IMR-90 (cell line): ENCODE measurements at regions not wholly inside any gene's neighbourhood (a gene's known extent, or its start where the extent isn't known, plus 50 kb on each side); places are given as distances from the start of the nearest gene placed in this dataset.

ENCODE experiments used
- ATAC-seq: fragments of 200-7000 bp; cut with Tn5 transposase; 2 replicates; pipeline ENCODE4 v1.9.1; 2020; ENCODE audit warnings: low read depth, mild to moderate bottlenecking, moderate library complexity
- BruUV-seq: library from RNA; stranded (reverse); fragments of 400-500 nt; replicated peaks from 2 replicates; lab custom pipeline; 2021; lab: Mats Ljungman, UMichigan
- CTCF ChIA-PET: fragments of 300-600 bp; formaldehyde crosslinking; extraction: SDS; loops from one replicate; lab custom pipeline; 2021; ENCODE audit warnings: antibody characterized with exemption; lab: Yijun Ruan, JAX
- POLR2A ChIA-PET: fragments of 300-600 bp; sonication (Branson Sonifier 250); formaldehyde crosslinking; loops from one replicate; lab custom pipeline; 2022; ENCODE audit warnings: antibody characterized with exemption; ENCODE audit not compliant: unreplicated experiment; lab: Charles Lee
- DNase-seq: peaks from one replicate; pipeline ENCODE4 v3.0.0; 2013
- H2AFZ ChIP-seq: replicated peaks from 2 replicates; pipeline ENCODE3; 2013; ENCODE audit warnings: low read length, mild to moderate bottlenecking; ENCODE audit not compliant: poor library complexity
- H2AK5ac ChIP-seq: 2 replicates; pipeline ENCODE4 v1.6.1; 2013; ENCODE audit warnings: low read depth, low read length, inconsistent platforms
- H2AK9ac ChIP-seq: replicated peaks from 2 replicates; pipeline ENCODE3; 2013; ENCODE audit warnings: mild to moderate bottlenecking, low read depth, low read length, moderate library complexity; ENCODE audit not compliant: poor library complexity
- H2BK120ac ChIP-seq: 2 replicates; pipeline ENCODE4 v1.6.1; 2013; ENCODE audit warnings: low read depth, low read length, inconsistent platforms
- H2BK15ac ChIP-seq: 3 replicates; pipeline ENCODE4 v1.6.1; 2013; ENCODE audit warnings: low read depth, low read length, inconsistent platforms
- H2BK20ac ChIP-seq: 2 replicates; pipeline ENCODE4 v1.6.1; 2013; ENCODE audit warnings: low read depth, mild to moderate bottlenecking, inconsistent platforms, low read length, moderate library complexity
- H2BK5ac ChIP-seq: 2 replicates; pipeline ENCODE4 v1.6.1; 2013; ENCODE audit warnings: mild to moderate bottlenecking, low read depth, low read length, inconsistent platforms; ENCODE audit not compliant: poor library complexity, severe bottlenecking
- H3K14ac ChIP-seq: replicated peaks from 2 replicates; pipeline ENCODE4 v1.6.1; 2013; ENCODE audit warnings: low read depth, low read length, inconsistent platforms
- H3K18ac ChIP-seq: 2 replicates; pipeline ENCODE4 v1.6.1; 2013; ENCODE audit warnings: low read depth, low read length, control low read depth
- H3K23ac ChIP-seq: 2 replicates; pipeline ENCODE4 v1.6.1; 2013; ENCODE audit warnings: low read depth, low read length, inconsistent platforms
- H3K27ac ChIP-seq: 2 replicates; pipeline ENCODE4 v1.5.1; 2013; ENCODE audit warnings: mild to moderate bottlenecking, control low read depth, low read length; ENCODE audit not compliant: insufficient read depth
- H3K27me3 ChIP-seq: 2 replicates; pipeline ENCODE4 v1.6.1; 2013; ENCODE audit warnings: low read length; ENCODE audit not compliant: control insufficient read depth, insufficient read depth
- H3K36me3 ChIP-seq: 2 replicates; pipeline ENCODE4 v1.6.1; 2013; ENCODE audit warnings: low read length, mixed read lengths; ENCODE audit not compliant: control insufficient read depth, insufficient read depth
- H3K4ac ChIP-seq: 2 replicates; pipeline ENCODE4 v1.6.1; 2013; ENCODE audit warnings: low read depth, low read length, inconsistent platforms
- H3K4me1 ChIP-seq: 2 replicates; pipeline ENCODE4 v1.6.1; 2013; ENCODE audit warnings: low read length, mixed read lengths; ENCODE audit not compliant: control insufficient read depth, insufficient read depth
- H3K4me2 ChIP-seq: 2 replicates; pipeline ENCODE4 v1.6.1; 2013; ENCODE audit warnings: low read depth, mild to moderate bottlenecking, control low read depth, low read length, moderate library complexity
- H3K4me3 ChIP-seq: 2 replicates; pipeline ENCODE4 v1.5.1; 2013; ENCODE audit warnings: low read depth, mild to moderate bottlenecking, control low read depth, low read length, moderate library complexity; ENCODE audit not compliant: insufficient read depth
- H3K56ac ChIP-seq: 2 replicates; pipeline ENCODE4 v1.6.1; 2013; ENCODE audit warnings: low read length, inconsistent platforms; ENCODE audit not compliant: insufficient read depth; ENCODE audit errors: extremely low read depth
- H3K79me1 ChIP-seq, 2 experiments: 2 replicates each; pipeline ENCODE4 v1.6.1; 2013; ENCODE audit warnings: low read length in 2 of 2, inconsistent platforms in 1 of 2, low read depth in 1 of 2
- H3K9ac ChIP-seq: 2 replicates; pipeline ENCODE4 v1.6.1; 2013; ENCODE audit warnings: low read depth, low read length, control low read depth
- H3K9me1 ChIP-seq: 2 replicates; pipeline ENCODE4 v1.6.1; 2013; ENCODE audit warnings: low read length, inconsistent platforms; ENCODE audit not compliant: insufficient read depth
- H3K9me3 ChIP-seq: 2 replicates; pipeline ENCODE4 v1.6.1; 2013; ENCODE audit warnings: low read length; ENCODE audit not compliant: control insufficient read depth, insufficient read depth
- H4K20me1 ChIP-seq: 2 replicates; pipeline ENCODE4 v1.6.1; 2013; ENCODE audit warnings: low read length, inconsistent platforms; ENCODE audit not compliant: insufficient read depth
- H4K5ac ChIP-seq: 2 replicates; pipeline ENCODE4 v1.6.1; 2013; ENCODE audit warnings: mild to moderate bottlenecking, low read depth, low read length, control low read depth
- H4K8ac ChIP-seq, 2 experiments: 2 replicates each; pipeline ENCODE4 v1.6.1; 2013; ENCODE audit warnings: low read depth in 2 of 2, low read length in 2 of 2, control low read depth in 1 of 2, inconsistent platforms in 1 of 2
- H4K91ac ChIP-seq: 2 replicates; pipeline ENCODE4 v1.6.1; 2013; ENCODE audit warnings: low read depth, low read length, inconsistent platforms; ENCODE audit not compliant: insufficient read depth
- MAFK ChIP-seq: IDR thresholded peaks from 2 replicates; pipeline ENCODE4 v1.6.1; 2012; ENCODE audit warnings: low read depth, low read length, improper control_type of control experiment
- SMC3 ChIP-seq: fragments of 150-350 bp; IDR thresholded peaks from 2 replicates; pipeline ENCODE4 v1.6.1; 2016; ENCODE audit warnings: low read depth, mild to moderate bottlenecking, antibody characterized with exemption, low read length, moderate library complexity
- WGBS, 2 experiments: methylation state at CpG; one replicate each; pipeline versions ENCODE4 v1.1.5 to v1.1.7; 2013; ENCODE audit warnings: missing lambda C conversion rate in 2 of 2; ENCODE audit not compliant: insufficient read length in 1 of 2; ENCODE audit errors: extremely low coverage in 2 of 2; 5-methylcytosine and 5-hydroxymethylcytosine counted together
- dilution Hi-C: fragments of 300-500 bp; cut with HindIII; formaldehyde crosslinking; loops from one replicate; pipeline ENCODE4 v1.14.3; 2018; ENCODE audit warnings: low sequenced_read_pairs; ENCODE audit not compliant: unreplicated experiment
- in situ Hi-C: fragments of 300-500 bp; cut with MboI; formaldehyde crosslinking; loops from 3 replicates; pipeline ENCODE4 v1.14.3; 2019; ENCODE audit warnings: low sequenced_read_pairs, inconsistent platforms, mixed read lengths
- intact Hi-C: fragments of 100-400 bp; cut with micrococcal nuclease; formaldehyde crosslinking; loops from 2 replicates; pipeline ENCODE4 v1.10.0; 2022

DNA sequence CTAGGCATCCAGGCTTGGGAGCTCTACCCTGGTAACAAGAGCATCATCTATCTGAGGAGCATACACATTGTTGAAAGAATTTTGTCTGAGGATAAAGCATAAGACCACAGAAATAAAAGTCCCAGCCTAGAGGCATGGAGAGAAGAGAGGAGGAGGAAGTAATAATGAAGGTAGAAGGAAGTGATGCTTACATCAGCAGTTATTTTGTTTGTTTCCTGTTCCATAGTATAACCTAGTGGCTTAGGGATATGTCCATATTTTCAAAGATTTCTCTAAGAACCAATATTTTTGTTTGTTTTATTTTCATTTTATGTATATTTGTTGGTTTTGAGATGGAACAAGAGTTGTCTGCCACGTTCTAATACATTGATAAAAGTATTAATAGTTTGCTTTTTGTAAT, 407.4 kb upstream of the SETBP1 start:
- H3K4ac ChIP-seq: no peak overlapping the region
- no peak overlapping the region for H3K23ac ChIP-seq
- H2AFZ ChIP-seq: no peak overlapping the region
- TF ChIP-seq MAFK: peak; percentile 53
- no peak for TF ChIP-seq SMC3
- ChIA-PET POLR2A (no interaction called here), CTCF (interaction anchor here (0.6 to 0.7 kb wide), 3 partner anchors 76 to 686 kb away, joined by 3 to 4 read pairs (median 3); no protein-coding TSS in a partner anchor)
- no peaks in the 10 kb centered on the region for H3K4me1 ChIP-seq
- no peak overlapping the region for H3K4me2 ChIP-seq
- H3K4me3 ChIP-seq: no peak overlapping the region
- no peak overlapping the region for H4K91ac ChIP-seq
- no peaks in the 10 kb centered on the region for H3K27me3 ChIP-seq
- DNase-seq: no peak
- ATAC-seq: no peak
- H4K8ac ChIP-seq: no peak overlapping the region
- H2AK9ac ChIP-seq: no peak overlapping the region
- H2BK15ac ChIP-seq: no peak overlapping the region
- H3K14ac ChIP-seq: no peak overlapping the region
- no peak overlapping the region for H2AK5ac ChIP-seq
- H4K20me1 ChIP-seq: no peaks in the 10 kb centered on the region
- H2BK120ac ChIP-seq: no peak overlapping the region
- dilution Hi-C loops: no loop called here
- H2BK5ac ChIP-seq: no peak overlapping the region
- in situ Hi-C loops: no loop called here
- no peaks in the 10 kb centered on the region for H3K79me1 ChIP-seq
- intact Hi-C loops: no loop called here
- no TSS peak for BruUV-seq
- no peak overlapping the region for H3K9ac ChIP-seq
- H3K56ac ChIP-seq: no peak overlapping the region
- 0 out of 2 replicates have a peak, but pooled peaks cover 2% of the 10 kb centered on the region for H3K9me3 ChIP-seq
- no peak overlapping the region for H3K18ac ChIP-seq
- H3K27ac ChIP-seq: no peak overlapping the region
- no peak overlapping the region for H2BK20ac ChIP-seq
- H3K9me1 ChIP-seq: no peaks in the 10 kb centered on the region
- H3K36me3 ChIP-seq: no peaks in the 10 kb centered on the region
- no peak overlapping the region for H4K5ac ChIP-seq
- no CpG with 5 or more reads among the region's 1 CpG for WGBS, 2 experiments
